GM18498 (cell line): ENCODE measurements at regions not wholly inside any gene's neighbourhood (a gene's known extent, or its start where the extent isn't known, plus 50 kb on each side); places are given as distances from the start of the nearest gene placed in this dataset.

Source experiments
- ATAC-seq: cut with Tn5 transposase; IDR thresholded peaks from one replicate; pipeline ENCODE4 v1.9.1; 2021; ENCODE audit warnings: mild to moderate bottlenecking, moderate library complexity; ENCODE audit not compliant: unreplicated experiment

DNA sequence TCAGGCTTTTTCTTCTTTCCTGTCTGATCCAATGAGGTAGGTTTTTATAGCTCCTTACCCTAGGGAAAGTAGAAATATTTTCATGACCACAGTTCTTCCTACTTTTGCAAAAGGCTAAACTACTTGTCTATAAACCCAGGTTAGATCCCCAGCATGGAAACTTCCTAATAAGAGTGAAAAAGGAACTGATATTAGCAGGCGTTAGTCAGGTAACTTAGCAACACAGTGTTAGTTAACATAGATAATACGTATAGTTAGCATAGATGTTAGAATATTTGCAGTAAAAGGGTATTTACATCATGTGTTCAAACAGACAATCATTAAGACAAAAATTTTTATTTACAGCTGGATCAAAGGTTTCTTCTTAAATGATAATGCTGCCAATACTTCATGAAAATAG, 162.9 kb upstream of the DAB2 start:
- no peak for ATAC-seq

DNA sequence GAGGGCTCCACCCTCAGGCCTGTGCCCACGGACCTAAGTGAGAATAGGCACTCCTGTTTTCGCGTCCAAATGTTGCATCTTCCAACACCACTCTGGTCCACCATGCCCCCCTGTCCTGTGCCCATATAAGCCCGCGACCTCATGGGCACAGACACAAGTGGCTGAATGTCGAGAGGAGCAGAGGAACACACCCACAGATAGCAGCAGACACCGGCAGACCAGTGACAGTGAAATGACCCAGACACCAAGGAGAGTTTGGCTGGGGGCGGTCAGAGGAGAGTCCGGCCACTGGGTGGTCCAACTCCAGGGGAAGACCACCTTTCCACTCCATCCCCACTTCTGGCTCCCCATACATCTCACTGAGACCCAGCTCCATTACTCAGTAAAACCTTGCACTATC, 161.4 kb upstream of the DAB2 start:
- no peak for ATAC-seq

DNA sequence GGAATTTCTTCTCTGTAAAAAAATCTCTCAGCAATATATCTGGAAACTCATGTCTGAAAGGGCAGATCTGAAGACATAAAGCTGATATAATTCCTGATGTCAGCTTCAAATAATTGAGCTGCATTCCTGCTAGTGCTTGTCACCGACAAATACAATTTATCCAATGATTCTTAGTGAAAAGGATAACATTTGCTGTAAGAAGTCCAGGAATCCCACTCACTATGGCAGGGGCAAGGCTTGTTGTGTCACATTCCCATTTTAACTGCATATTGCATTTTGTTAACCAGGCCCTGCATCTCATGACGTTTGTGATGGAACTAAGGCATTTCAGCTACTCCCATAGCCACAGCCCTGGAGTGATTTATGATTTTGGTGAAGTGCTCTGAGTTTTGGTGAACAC, 160.1 kb upstream of the DAB2 start:
- ATAC-seq, result no peak

DNA sequence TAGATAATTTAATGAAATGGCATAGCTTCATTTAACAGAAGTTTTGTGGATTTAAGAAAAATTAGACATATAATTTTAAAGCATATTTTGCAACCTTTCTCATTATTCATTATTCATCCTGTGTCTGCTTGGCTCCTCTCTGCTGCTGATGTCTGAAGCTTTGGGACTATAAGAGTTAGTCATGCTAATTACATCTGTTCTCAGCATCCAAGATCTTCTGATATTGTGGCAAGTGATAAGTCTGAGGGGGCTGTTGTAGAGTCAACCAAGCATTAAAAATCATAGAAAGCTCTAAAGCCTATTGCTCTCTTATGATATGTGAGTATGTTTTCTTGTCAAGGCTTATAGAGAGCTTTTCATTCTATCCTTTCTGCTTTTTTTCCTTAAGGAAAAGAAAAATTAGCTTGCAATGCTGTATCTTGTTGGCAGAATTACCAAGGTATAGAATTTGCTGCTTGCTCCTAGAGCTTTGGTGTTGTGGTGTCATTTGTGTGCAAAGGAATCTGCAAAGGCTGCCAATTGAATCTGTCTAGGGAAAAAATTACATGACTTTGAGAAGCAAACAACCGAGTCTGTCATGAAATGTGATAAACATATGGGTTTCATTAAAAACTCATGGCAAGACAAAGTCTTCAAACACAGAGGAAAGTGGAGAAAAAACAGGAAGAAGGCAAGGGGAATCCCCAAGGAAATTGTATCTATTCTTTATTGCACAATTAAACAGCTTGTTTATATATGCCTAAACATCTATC, 156.1 kb upstream of the DAB2 start:
- no peak for ATAC-seq

GRCh38 chr5:39579750-39580149, 155.0 kb upstream of the DAB2 start:
- ATAC-seq, result no peak

DNA sequence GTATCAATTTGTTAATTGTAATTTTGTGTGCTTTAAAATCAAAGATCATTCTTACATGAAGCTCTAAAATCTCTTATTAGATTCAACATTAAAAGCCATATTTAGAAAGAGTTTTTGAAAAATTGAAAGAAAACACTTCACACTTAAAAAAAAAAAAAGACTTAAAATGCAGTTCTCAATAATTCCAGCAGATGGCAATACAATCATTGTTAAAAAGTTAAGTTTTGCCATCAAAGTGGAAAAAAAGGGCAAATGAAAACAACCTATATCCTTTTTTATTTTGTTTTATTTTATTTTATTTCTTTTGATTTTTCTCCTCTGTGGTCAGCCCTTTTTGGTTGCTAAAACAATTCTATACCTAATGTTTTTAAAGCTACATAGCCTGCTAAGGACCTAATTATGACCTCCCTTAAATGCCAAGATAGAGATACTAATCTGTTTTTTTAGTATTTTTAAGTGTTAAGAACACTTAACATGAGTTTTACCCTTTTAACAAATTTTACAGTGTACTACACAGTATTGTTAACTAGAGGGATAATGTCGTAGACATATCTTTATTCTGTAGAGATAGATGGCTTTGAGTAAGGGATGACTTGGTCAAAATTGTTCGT, 154.2 kb upstream of the DAB2 start:
- ATAC-seq, result no peak

DNA sequence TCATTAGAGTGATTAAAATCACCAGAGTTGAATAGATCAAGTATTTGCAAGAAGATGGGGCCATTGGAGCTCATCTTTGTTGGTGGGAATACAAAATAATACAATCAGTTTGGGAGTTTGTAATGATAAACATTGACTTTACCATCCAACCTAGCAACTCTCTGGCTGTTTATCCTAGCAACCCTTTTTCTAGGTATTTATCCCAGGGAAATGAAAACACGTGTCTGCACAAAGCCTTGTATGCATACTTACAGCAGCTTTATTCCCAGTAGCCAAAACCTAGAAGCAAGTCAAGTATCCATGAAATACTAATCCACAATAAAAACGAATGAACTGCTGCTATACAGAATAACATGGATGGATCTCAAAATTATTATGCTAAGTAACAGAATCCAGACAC, 152.7 kb upstream of the DAB2 start:
- no peak for ATAC-seq

DNA sequence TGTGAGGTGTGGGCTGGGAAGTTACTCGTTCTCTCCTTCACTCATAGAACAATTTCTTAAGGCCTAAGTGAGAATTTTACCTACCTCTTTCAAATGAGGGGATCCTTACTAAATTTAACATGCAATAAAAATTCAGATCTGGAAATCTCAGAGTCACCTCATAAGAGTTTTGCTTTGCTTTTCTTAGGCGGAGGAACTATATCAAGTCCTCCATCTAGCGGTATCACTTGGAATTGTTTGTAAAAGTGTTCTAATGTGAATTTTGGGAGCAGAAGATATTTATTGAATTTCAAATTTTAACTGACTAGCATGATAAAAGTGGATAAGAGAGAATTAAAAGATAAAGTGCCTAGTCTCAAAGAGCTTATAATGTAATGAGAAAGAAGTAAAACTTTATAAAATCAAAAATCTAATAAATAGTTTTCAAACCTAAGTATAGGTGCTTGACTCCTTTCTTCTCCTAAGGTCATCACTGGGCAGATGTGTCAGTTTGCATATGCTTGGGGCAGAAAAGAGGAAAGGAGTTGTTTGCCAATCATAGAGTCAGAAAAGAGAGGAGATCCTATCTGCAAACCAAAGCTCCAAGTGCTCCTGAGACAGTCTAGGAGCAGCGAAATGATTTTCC, 145.7 kb upstream of the DAB2 start:
- ATAC-seq, result no peak

DNA sequence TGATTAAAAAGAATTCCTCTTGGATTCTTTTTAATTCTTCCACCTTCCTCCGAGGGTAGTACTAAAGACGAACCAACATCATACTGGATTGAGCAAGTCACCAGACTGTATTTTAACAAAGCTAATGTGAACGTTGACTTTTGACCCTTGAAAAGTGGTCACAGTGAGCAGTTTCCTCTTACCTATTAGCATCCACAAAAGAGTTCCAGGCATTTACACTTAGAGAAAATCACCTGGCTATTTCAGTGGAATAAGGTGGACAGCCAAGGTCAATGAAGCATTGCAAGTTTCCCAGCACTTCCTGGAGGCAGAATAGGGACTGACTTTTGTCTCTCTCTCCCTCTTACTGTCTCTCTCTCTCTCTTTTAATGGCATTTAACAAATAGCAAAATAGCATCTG, 145.1 kb upstream of the DAB2 start:
- ATAC-seq, result no peak

- ATAC-seq, result no peak
Observed at GRCh38 chr5:39566891-39567290, 142.1 kb upstream of the DAB2 start.

- ATAC-seq, result no peak
Observed at GRCh38 chr5:39566029-39566428, 141.2 kb upstream of the DAB2 start.

DNA sequence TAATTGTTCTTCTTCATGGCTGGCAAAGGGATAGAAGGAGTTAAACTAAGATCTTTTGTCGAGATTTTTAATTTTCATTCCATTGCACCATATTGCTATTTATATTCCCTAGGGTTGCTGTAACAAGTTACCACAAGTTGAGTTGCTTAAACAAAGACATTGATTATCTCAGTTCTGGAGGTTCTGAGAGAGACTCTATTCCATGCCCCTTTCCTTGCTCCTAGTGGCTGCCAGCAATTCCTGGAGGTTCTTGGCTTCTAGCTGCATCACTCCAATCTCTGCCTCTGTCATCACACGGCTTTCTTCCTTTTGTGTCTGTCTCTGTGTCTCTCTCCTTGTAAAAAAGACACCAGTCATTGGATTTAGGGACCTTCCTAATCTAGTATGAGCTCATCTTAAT, 136.6 kb upstream of the DAB2 start:
- no peak for ATAC-seq

DNA sequence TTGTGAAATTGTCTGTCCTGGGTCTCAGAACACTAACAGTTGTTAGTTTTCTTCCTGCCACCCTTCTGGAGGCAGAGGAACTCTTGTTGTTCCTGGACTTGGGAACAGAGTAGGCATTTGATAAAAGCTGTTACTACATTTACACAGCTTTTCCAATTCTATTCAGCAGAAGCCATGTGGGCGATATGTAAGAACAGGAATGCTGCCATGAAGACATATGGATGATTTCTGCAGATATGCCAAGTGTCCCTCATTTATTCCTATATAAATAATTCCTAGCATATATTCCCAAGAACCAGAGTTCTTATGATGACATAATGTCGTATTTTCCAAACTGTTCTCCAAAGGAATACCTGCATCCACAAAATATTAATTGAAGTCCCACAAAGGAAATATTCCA, 135.9 kb upstream of the DAB2 start:
- ATAC-seq, result no peak

- no peak for ATAC-seq
Observed at GRCh38 chr5:39559923-39560322, 135.1 kb upstream of the DAB2 start.

GRCh38 chr5:39558541-39558940, 133.8 kb upstream of the DAB2 start:
- ATAC-seq, result no peak

GRCh38 chr5:39555788-39556187, 131.0 kb upstream of the DAB2 start:
- ATAC-seq, result no peak

GRCh38 chr5:39547553-39548154, 122.9 kb upstream of the DAB2 start:
- no peak for ATAC-seq

DNA sequence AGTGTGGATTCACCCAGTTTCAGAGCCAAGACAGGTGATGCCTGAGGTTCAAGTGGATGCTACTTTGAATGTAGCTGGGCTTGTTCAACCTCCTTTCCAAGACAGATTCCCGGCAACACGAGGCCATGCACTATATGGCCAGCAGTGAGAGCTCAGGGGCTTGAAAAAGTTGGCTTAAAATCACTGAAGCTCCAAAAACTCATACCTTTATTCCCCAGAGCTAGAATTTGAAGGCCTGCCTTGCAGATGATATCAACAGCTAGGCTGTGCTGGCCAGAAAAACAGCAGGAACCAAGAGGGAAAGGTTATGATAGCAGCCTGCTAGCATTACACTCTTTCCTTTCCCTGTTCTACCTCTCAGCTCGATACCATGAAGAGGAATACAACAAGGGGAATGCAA, 120.2 kb upstream of the DAB2 start:
- ATAC-seq, result no peak

DNA sequence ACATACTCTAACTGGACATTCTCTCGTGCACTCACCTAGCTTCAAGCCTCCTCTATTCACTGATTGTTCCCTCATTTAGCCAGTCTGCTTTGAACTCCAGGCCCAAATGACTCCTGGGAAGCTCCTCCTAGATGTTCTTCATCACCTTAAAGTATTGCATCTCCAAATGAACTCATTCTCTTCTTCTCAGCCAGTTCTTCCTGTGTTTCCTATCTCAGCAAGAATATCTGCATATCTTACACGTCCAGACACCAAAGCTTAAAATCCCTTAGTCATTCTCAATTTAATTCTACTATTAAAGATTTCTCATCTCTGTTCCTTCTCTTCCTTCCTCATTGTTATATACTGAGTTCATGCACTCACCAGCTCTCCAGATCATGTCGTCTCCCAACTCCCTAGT, 118.6 kb upstream of the DAB2 start:
- no peak for ATAC-seq

DNA sequence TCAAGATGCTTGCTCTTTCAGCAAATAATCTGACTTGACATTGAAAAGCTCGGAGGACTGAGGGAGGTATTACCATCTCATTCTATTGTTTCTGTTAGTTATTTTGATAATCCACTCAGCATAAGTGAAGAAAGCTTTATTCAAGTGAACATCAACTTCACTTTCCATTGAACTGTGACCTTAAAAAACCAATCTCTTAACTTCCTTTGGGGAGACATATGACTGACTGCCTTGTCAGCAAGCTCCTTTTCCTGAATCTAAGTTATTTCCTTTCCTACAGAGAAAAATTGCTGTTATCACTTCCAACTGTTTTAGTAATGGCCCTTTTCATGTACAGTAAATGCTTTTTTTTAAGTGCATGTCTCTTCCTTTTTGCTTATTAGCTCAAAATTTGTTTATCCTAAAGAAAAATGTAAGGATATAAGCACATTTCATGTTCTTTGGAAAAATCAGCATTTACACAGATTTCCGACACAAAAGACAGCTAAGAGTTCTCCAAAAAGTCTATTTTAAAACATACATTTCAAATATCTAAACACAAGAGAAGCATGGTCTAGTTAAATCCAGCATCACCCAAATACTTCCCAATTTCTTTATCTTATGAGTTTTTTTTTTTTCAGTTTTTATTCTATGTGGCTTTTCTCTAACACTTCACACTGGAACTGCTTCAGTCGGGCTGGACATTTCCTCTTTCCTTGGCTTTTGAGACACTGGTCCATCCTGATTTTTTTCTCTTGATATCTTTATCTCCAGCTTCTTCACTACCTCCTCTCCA, 117.9 kb upstream of the DAB2 start:
- ATAC-seq, result no peak

GRCh38 chr5:39541920-39542319, 117.1 kb upstream of the DAB2 start:
- no peak for ATAC-seq
